T47D (cell line): ENCODE measurements at regions not wholly inside any gene's neighbourhood (a gene's known extent, or its start where the extent isn't known, plus 50 kb on each side); places are given as distances from the start of the nearest gene placed in this dataset.

Source experiments
- DNase-seq, 2 experiments: peaks; one replicate each; pipeline versions ENCODE4 v3.0.0 to v3.0.0-alpha.2; 2011 to 2012; ENCODE audit warnings: low read depth in 1 of 2, low spot score in 1 of 2
- JUND ChIP-seq: IDR thresholded peaks from 2 replicates; pipeline ENCODE4 v1.6.1; 2012; ENCODE audit warnings: low read depth
- in situ Hi-C: cut with HindIII; loops from 2 replicates; pipeline ENCODE4 v1.10.0; 2016; ENCODE audit warnings: low sequenced_read_pairs, low pct_unique_long_range_greater_than_20kb

GRCh38 chr5:5687113-5687512, 264.6 kb downstream of the ICE1 start:
- TF ChIP-seq JUND = no peak
- DNase-seq = no peak
- in situ Hi-C loops = no loop called here

GRCh38 chr5:5686356-5686755, 263.9 kb downstream of the ICE1 start:
- TF ChIP-seq JUND = no peak
- in situ Hi-C loops = no loop called here
- no peak for DNase-seq

DNA sequence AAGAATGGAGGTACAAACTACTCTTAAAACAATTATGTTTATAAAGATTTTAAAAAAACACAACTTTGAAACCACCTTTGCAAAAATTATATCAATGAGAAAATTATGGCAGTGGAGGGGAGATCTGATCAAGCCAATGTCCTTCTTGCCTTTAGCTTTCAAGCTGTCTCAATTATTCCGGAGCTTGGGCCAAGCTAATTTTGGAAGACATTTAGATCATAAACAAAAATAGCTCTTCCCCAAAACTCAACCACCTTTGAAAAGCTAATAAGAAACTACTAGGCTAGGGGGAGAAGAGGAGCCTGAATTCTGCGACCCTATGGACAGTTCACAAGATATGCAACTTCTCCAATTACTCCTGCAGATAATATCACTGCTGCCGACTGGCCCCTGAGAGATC, 263.3 kb downstream of the ICE1 start:
- no peak for DNase-seq
- no peak for TF ChIP-seq JUND
- in situ Hi-C loops = no loop called here

- in situ Hi-C loops = no loop called here
- TF ChIP-seq JUND = no peak
- DNase-seq = no peak
Measured at GRCh38 chr5:5683174-5683573, 260.7 kb downstream of the ICE1 start.

- DNase-seq = no peak
- in situ Hi-C loops = no loop called here
- no peak for TF ChIP-seq JUND
Measured at GRCh38 chr5:5678909-5679308, 256.4 kb downstream of the ICE1 start.

DNA sequence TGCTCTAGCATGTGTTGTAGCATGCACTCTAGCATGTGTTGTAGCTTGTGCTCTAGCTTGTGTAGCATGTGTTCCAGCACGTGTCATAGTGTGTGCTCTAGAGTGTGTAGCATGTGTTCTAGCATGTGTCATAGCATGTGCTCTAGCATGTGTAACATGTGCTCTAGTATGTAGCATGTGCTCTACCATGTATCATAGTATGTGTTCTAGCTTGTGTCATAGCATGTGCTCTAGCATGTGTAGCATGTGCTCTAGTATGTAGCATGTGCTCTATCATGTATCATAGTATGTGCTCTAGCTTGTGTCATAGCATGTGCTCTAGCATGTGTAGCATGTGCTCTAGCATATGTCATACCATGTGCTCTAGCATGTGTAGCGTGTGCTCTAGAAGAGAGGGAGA, 255.3 kb downstream of the ICE1 start:
- no peak for DNase-seq
- TF ChIP-seq JUND = no peak
- in situ Hi-C loops = no loop called here

DNA sequence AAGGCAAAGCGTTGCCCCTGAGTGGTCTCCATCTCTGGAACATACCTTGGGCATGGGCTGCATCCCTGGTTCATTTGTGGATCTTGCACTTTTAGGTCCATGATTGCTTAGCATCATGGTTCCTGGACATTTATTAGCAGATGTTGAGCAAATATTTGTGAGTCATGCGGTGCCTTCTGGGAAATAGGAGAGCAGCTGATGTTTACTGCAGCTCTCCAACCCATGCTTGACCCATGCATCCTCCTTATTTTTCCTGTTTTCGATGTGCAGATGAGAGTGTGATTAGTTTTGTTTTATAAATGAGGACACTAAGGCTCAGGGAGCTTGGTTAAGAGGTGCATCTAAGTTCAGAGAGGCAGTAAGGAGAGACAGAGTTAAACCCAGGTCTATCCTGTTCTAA, 253.7 kb downstream of the ICE1 start:
- in situ Hi-C loops = no loop called here
- no peak for TF ChIP-seq JUND
- no peak for DNase-seq

GRCh38 chr5:5675511-5675910, 253.0 kb downstream of the ICE1 start:
- in situ Hi-C loops = no loop called here
- no peak for DNase-seq
- TF ChIP-seq JUND = no peak

DNA sequence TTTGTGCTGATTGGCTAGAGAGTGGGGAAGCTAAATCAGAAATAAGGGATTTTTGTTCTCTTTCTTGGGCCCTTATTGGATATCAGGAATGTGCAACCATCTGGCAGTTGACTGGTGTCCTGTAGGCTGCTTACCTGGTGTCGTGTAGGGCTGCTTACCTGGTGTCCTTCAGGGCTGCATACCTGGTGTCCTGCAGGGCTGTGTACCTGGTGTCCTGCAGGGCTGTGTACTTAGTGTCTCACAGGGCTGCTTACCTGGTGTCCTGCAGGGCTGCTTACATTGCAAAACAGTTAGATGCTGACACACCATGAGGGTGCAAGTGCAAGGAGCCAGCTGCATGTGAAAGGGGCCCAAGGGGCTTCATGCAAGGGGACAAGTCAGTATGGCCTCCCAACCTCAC, 249.3 kb downstream of the ICE1 start:
- in situ Hi-C loops = no loop called here
- DNase-seq = no peak
- TF ChIP-seq JUND = no peak

GRCh38 chr5:5667136-5667554, 244.7 kb downstream of the ICE1 start:
- no peak for TF ChIP-seq JUND
- no peak for DNase-seq
- in situ Hi-C loops = no loop called here

DNA sequence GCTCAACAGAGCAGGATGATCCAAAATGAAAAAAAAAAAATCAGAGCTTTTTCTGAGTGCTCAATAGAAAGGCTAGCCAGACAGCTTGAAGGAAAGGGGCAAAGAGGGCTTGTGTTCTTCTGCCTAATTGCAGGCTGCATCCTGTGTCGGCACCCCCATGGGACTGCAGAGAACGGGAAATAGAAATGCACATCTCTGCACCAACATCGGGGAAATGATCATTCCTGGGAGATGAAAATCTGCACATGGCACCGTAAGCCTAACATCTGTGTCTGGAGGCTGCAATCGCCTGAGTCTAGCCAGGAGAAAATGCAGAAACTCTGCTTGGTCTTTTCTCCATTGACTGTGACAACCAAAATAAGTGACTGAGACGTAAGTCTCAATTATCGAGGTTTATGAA, 243.9 kb downstream of the ICE1 start:
- no peak for TF ChIP-seq JUND
- no peak for DNase-seq
- in situ Hi-C loops = no loop called here

GRCh38 chr5:5666076-5666365, 243.5 kb downstream of the ICE1 start:
- no peak for TF ChIP-seq JUND
- in situ Hi-C loops = no loop called here
- DNase-seq = no peak

- TF ChIP-seq JUND = no peak
- no peak for DNase-seq
- in situ Hi-C loops = no loop called here
Measured at GRCh38 chr5:5665225-5666075, 243.0 kb downstream of the ICE1 start.

DNA sequence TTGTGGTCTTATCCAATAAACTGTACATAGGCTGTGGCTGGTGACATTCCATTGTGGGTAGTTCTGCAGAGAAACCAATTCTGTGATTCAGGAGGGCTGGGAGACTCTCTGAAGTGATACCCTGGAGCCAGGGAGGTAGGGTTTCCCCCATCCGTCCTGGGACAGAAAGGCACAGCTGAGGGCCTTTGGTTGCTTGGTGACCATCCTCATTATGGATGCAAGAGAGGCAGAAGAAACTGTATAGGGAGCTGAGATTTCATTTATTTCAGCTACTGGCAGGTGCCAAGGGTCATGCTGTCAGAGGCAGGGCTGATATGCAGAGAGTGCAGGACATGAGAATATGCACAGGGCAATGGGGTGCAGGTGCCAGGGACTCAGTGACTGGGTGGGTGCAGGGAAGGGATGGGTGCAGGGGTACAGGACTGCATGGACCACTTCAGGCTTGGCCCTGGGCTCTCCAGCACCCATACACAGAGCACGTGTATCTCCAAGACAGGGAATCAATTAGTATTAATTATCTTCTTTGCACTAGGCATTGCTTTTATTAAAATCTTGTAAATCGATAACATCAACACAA, 236.5 kb downstream of the ICE1 start:
- in situ Hi-C loops = no loop called here
- no peak for TF ChIP-seq JUND
- DNase-seq = no peak
